A549 (cell line): ENCODE measurements at regions not wholly inside any gene's neighbourhood (a gene's known extent, or its start where the extent isn't known, plus 50 kb on each side); places are given as distances from the start of the nearest gene placed in this dataset.

ENCODE experiments used
- ATAC-seq, 2 experiments: fragments of 200-7000 bp in 1 of 2; fragments of >200 bp in 1 of 2; cut with Nextera tagmentation in 1 of 2; cut with Tn5 transposase in 1 of 2; 3 replicates each; pipeline versions ENCODE4 v1.8.0 to v1.9.1; 2018 to 2020; ENCODE audit warnings: mild to moderate bottlenecking in 1 of 2, moderate library complexity in 1 of 2
- CTCF ChIA-PET: fragments of 300-600 bp; sonication (Branson Sonifier 250); formaldehyde crosslinking; extraction: SDS; loops from one replicate; lab custom pipeline; 2021; ENCODE audit warnings: antibody characterized with exemption, inconsistent platforms; lab: Yijun Ruan, JAX
- POLR2A ChIA-PET: fragments of 350-600 bp; formaldehyde crosslinking; extraction: SDS; loops from one replicate; lab custom pipeline; 2021; ENCODE audit warnings: antibody characterized with exemption, inconsistent platforms; lab: Yijun Ruan, JAX
- DNase-seq, 2 experiments: peaks; one replicate each; pipeline versions ENCODE4 v3.0.0 to v3.0.0-alpha.2; 2011 to 2016; ENCODE audit warnings: low read depth in 1 of 2, low spot score in 1 of 2
- FAIRE-seq: peaks from 2 replicates; lab custom pipeline; 2011; peaks lifted over from hg19 to GRCh38; lab: Jason Lieb, UNC
- H3K27ac ChIP-seq, 2 experiments: fragments of >200 bp; sonication (Bioruptor Twin); formaldehyde crosslinking; 3 replicates each; pipeline ENCODE4 v1.5.1; 2016 to 2017
- H3K4me1 ChIP-seq: fragments of >200 bp; sonication (Bioruptor Twin); formaldehyde crosslinking; 3 replicates; pipeline ENCODE4 v1.6.1; 2016
- H3K4me2 ChIP-seq: fragments of >200 bp; sonication (Bioruptor Twin); formaldehyde crosslinking; 3 replicates; pipeline ENCODE4 v1.6.1; 2016
- H3K4me3 ChIP-seq: fragments of >200 bp; sonication (Bioruptor Twin); formaldehyde crosslinking; 3 replicates; pipeline ENCODE4 v1.5.1; 2016
- H3K9me3 ChIP-seq: fragments of >200 bp; sonication (Bioruptor Twin); formaldehyde crosslinking; 3 replicates; pipeline ENCODE4 v1.6.1; 2016
- BHLHE40 ChIP-seq: IDR thresholded peaks from 2 replicates; pipeline ENCODE4 v1.6.1; 2012; ENCODE audit warnings: low read depth, low read length, inconsistent platforms
- CBX8 ChIP-seq: fragments of 200-600 bp; sonication (generic); IDR thresholded peaks from 2 replicates; pipeline ENCODE4 v1.6.1; 2016
- CEBPB ChIP-seq, 2 experiments: fragments of >200 bp in 1 of 2; sonication (Bioruptor Twin) in 1 of 2; formaldehyde crosslinking in 1 of 2; IDR thresholded peaks; 2 replicates each; pipeline ENCODE4 v1.6.1; 2012 to 2016
- CHD4 ChIP-seq: fragments of 200-600 bp; sonication (generic); IDR thresholded peaks from 2 replicates; pipeline ENCODE4 v1.6.1; 2016; ENCODE audit warnings: antibody characterized with exemption, mild to moderate bottlenecking, borderline replicate concordance
- EHF ChIP-seq: fragments of 250-450 bp; sonication (Bioruptor Pico); IDR thresholded peaks from 2 replicates; pipeline ENCODE4 v1.5.0; 2020; ENCODE audit warnings: mild to moderate bottlenecking
- EHMT2 ChIP-seq: fragments of 200-600 bp; sonication (generic); IDR thresholded peaks from 2 replicates; pipeline ENCODE4 v1.6.1; 2016; ENCODE audit warnings: antibody characterized with exemption, low read depth, mild to moderate bottlenecking, moderate library complexity
- EP300 ChIP-seq, 2 experiments: fragments of >200 bp; sonication (Bioruptor Twin); formaldehyde crosslinking; IDR thresholded peaks; 2 replicates in 1 of 2; 3 replicates in 1 of 2; pipeline ENCODE4 v1.6.1; 2016 to 2017
- ESRRA ChIP-seq: fragments of 150-350 bp; IDR thresholded peaks from 2 replicates; pipeline ENCODE4 v1.6.1; 2014; ENCODE audit warnings: mild to moderate bottlenecking, low read length, borderline replicate concordance
- FOSB ChIP-seq: fragments of 250-450 bp; sonication (Bioruptor Pico); IDR thresholded peaks from 2 replicates; pipeline ENCODE4 v1.5.0; 2020; ENCODE audit warnings: mild to moderate bottlenecking, moderate library complexity
- FOSL2 ChIP-seq, 2 experiments: fragments of 450-650 bp in 1 of 2; fragments of >200 bp in 1 of 2; sonication (Bioruptor Twin) in 1 of 2; formaldehyde crosslinking; IDR thresholded peaks; 2 replicates each; pipeline versions ENCODE4 v1.5.0 to v1.6.1; 2016 to 2020; ENCODE audit warnings: mild to moderate bottlenecking in 1 of 2, moderate library complexity in 1 of 2
- FOXS1 ChIP-seq: fragments of 250-450 bp; sonication (Bioruptor Pico); IDR thresholded peaks from 2 replicates; pipeline ENCODE4 v1.5.0; 2020; ENCODE audit warnings: mild to moderate bottlenecking, moderate library complexity
- GATA3 ChIP-seq: IDR thresholded peaks from 2 replicates; pipeline ENCODE4 v1.6.1; 2012; ENCODE audit warnings: borderline replicate concordance
- HES2 ChIP-seq: fragments of >200 bp; sonication (Bioruptor Twin); formaldehyde crosslinking; IDR thresholded peaks from 2 replicates; pipeline ENCODE4 v1.6.1; 2016
- HOXB5 ChIP-seq: fragments of 250-450 bp; sonication (Bioruptor Pico); IDR thresholded peaks from 2 replicates; pipeline ENCODE4 v1.5.0; 2020; ENCODE audit warnings: mild to moderate bottlenecking, moderate library complexity
- JUN ChIP-seq, 2 experiments: fragments of >200 bp; sonication (Bioruptor Twin); formaldehyde crosslinking; IDR thresholded peaks; 2 replicates in 1 of 2; 3 replicates in 1 of 2; pipeline ENCODE4 v1.6.1; 2016 to 2017
- MAZ ChIP-seq: fragments of 150-350 bp; IDR thresholded peaks from 2 replicates; pipeline ENCODE4 v1.6.1; 2014; ENCODE audit warnings: antibody characterized with exemption, low read depth, low read length, borderline replicate concordance
- MYC ChIP-seq: IDR thresholded peaks from 2 replicates; pipeline ENCODE4 v1.6.1; 2012; ENCODE audit warnings: mild to moderate bottlenecking, inconsistent platforms, low read length, improper control_type of control experiment, borderline replicate concordance
- NFE2L2 ChIP-seq: fragments of 150-350 bp; conservative IDR thresholded peaks from 2 replicates; pipeline ENCODE4 v1.6.1; 2014; ENCODE audit warnings: low read length
- PHF8 ChIP-seq: fragments of 200-600 bp; sonication (generic); IDR thresholded peaks from 2 replicates; pipeline ENCODE4 v1.6.1; 2016; ENCODE audit warnings: low read depth, mild to moderate bottlenecking, antibody characterized with exemption, moderate library complexity, borderline replicate concordance
- POLR2AphosphoS2 ChIP-seq: conservative IDR thresholded peaks from 2 replicates; pipeline ENCODE4 v1.6.1; 2012; ENCODE audit warnings: low read length, improper control_type of control experiment, inconsistent platforms
- RNF2 ChIP-seq: fragments of 200-600 bp; sonication (generic); IDR thresholded peaks from 2 replicates; pipeline ENCODE4 v1.6.1; 2016; ENCODE audit warnings: low read depth, mild to moderate bottlenecking, antibody characterized with exemption, moderate library complexity, borderline replicate concordance
- TP53 ChIP-seq: fragments of 250-450 bp; sonication (Bioruptor Pico); IDR thresholded peaks from 2 replicates; pipeline ENCODE4 v1.5.0; 2021; ENCODE audit warnings: mild to moderate bottlenecking, moderate library complexity
- USF2 ChIP-seq: fragments of 450-650 bp; IDR thresholded peaks from 2 replicates; pipeline ENCODE4 v1.6.1; 2014; ENCODE audit warnings: antibody characterized with exemption
- ZSCAN20 ChIP-seq: fragments of 250-450 bp; sonication (Bioruptor Pico); IDR thresholded peaks from 2 replicates; pipeline ENCODE4 v1.8.0; 2022; ENCODE audit warnings: mild to moderate bottlenecking, moderate library complexity
- WGBS: methylation state at CpG from one replicate; pipeline ENCODE4 v1.1.6; 2017; ENCODE audit errors: missing lambda C conversion rate; 5-methylcytosine and 5-hydroxymethylcytosine counted together
- TF ChIP-seq, protein P1 (sequence below): IDR thresholded peaks from 2 replicates; pipeline ENCODE4 v1.6.1; 2012
- TF ChIP-seq, protein P2 (sequence below): IDR thresholded peaks from 2 replicates; pipeline ENCODE4 v1.6.1; 2012; ENCODE audit warnings: low read depth, borderline replicate concordance
- TF ChIP-seq, protein P3 (sequence below): fragments of >200 bp; sonication (Bioruptor Twin); formaldehyde crosslinking; IDR thresholded peaks from 3 replicates; pipeline ENCODE4 v1.5.1; 2016

GRCh38 chr18:38481576-38481975 lies 916.0 kb upstream of the CELF4 start (continued):
- TF ChIP-seq HES2 (no peak), RNF2 (no peak)
- TF ChIP-seq, all 56 proteins: peak for 0

DNA sequence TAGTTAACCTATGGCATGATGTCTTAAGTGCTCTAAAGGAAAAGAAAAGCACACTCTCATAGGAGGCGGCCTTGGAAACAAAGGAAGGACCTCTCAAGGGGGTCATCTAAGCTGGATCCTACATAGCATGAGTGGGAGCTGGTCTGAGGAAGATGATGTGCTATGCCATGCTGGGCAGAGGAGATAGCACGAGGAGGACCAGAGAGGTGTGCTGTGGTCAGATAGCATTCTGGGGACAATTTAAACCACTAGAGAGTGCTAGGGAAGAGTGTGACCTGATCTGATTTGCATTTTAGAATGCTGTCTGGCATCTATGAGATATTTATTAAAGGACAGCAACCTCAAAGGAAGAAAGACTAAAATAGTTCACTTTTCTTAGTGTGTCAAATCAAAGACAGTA lies 910.1 kb upstream of the CELF4 start:
- no peak overlapping the region for H3K4me2 ChIP-seq
- no peak for TF ChIP-seq FOXS1 (CRISPR knock-in tag)
- TF ChIP-seq, protein P1, sequence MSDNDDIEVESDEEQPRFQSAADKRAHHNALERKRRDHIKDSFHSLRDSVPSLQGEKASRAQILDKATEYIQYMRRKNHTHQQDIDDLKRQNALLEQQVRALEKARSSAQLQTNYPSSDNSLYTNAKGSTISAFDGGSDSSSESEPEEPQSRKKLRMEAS, result no peak
- TF ChIP-seq ESRRA, result no peak
- no peak for TF ChIP-seq EHF (CRISPR knock-in tag)
- no peak for TF ChIP-seq HES2
- no peak for TF ChIP-seq CBX8
- ATAC-seq, result no peak
- H3K27ac ChIP-seq, result no peak overlapping the region
- WGBS, result 5% methylated on average over 2 of the region's 2 CpGs
- DNase-seq, result no peak
- H3K9me3 ChIP-seq, result no peaks in the 10 kb centered on the region
- POLR2A ChIA-PET, result no interaction called here
- no peak for FAIRE-seq
- no peaks in the 10 kb centered on the region for H3K4me1 ChIP-seq
- H3K4me3 ChIP-seq, result no peak overlapping the region
- CTCF ChIA-PET, result no interaction called here

DNA sequence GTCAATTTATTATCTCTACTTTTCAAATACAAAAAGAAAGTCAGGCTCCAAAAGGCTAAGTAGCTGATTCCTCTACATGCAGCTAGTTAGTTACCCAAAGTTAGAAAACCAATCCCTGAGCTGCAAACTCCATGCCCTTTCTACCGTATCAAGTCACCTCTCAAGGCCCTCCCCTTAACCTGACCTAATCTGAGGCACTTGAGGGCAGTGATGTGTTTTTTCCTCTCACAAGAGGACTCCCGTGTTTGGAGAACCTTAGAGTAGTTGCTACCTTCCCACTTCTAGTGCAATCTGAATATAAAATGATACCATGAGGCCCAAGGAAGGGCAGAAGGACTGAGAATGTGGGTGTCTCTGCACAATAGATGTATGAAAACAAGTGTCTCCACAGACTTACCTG lies 907.9 kb upstream of the CELF4 start:
- H3K9me3 ChIP-seq, result no peaks in the 10 kb centered on the region
- H3K4me2 ChIP-seq, result no peak overlapping the region
- H3K4me3 ChIP-seq, result no peak overlapping the region
- DNase-seq (no peak), ATAC-seq (no peak), FAIRE-seq (no peak)
- H3K27ac ChIP-seq, result no peak overlapping the region
- POLR2A ChIA-PET, result no interaction called here
- CTCF ChIA-PET, result no interaction called here
- H3K4me1 ChIP-seq, result no peaks in the 10 kb centered on the region
- 8% methylated on average over 2 of the region's 2 CpGs for WGBS
- TF ChIP-seq HOXB5 (CRISPR knock-in tag) (no peak), TP53 (CRISPR knock-in tag) (no peak), EHMT2 (no peak), EP300 (IDR thresholded peaks at IDR 0.05) (no peak)
- TF ChIP-seq, protein P1, result no peak
- TF ChIP-seq, protein P2, sequence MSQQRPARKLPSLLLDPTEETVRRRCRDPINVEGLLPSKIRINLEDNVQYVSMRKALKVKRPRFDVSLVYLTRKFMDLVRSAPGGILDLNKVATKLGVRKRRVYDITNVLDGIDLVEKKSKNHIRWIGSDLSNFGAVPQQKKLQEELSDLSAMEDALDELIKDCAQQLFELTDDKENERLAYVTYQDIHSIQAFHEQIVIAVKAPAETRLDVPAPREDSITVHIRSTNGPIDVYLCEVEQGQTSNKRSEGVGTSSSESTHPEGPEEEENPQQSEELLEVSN, result no peak

DNA sequence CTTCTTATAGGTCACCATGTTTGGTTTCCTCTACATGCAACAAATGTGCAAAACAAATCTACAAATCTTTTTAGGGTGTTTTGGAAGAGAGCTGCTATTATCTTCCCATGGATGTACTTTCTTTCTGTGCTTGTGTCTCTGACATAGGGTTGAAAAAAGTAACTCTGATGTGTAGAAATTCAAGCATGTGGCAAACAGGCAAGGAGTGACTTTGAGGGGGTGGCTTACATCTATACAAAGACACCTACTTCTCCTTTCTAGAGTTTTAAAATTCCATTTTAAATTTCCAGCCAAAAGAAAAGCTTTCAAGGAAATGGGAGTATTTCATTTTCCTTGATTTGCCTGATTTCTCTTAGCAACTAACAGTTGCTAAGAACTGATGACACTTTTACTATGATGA lies 904.8 kb upstream of the CELF4 start:
- ATAC-seq, result no peak
- FAIRE-seq, result no peak
- CTCF ChIA-PET, result no interaction called here

More for the DNA sequence above, 904.8 kb upstream of the CELF4 start:
- no peaks in the 10 kb centered on the region for H3K4me1 ChIP-seq
- TF ChIP-seq MYC (no peak), USF2 (no peak), CHD4 (no peak), ZSCAN20 (CRISPR knock-in tag) (no peak), EHF (CRISPR knock-in tag) (no peak), CEBPB (IDR thresholded peaks at IDR 0.05) (no peak), TP53 (CRISPR knock-in tag) (no peak), PHF8 (no peak), RNF2 (no peak), FOSB (no peak), BHLHE40 (no peak), JUN (IDR thresholded peaks at IDR 0.05) (no peak), NFE2L2 (no peak), MAZ (no peak), FOSL2 (IDR thresholded peaks at IDR 0.05) (no peak), FOSL2 (CRISPR knock-in tag; IDR thresholded peaks at IDR 0.05) (no peak), POLR2AphosphoS2 (no peak), GATA3 (no peak)
- TF ChIP-seq, protein P3, sequence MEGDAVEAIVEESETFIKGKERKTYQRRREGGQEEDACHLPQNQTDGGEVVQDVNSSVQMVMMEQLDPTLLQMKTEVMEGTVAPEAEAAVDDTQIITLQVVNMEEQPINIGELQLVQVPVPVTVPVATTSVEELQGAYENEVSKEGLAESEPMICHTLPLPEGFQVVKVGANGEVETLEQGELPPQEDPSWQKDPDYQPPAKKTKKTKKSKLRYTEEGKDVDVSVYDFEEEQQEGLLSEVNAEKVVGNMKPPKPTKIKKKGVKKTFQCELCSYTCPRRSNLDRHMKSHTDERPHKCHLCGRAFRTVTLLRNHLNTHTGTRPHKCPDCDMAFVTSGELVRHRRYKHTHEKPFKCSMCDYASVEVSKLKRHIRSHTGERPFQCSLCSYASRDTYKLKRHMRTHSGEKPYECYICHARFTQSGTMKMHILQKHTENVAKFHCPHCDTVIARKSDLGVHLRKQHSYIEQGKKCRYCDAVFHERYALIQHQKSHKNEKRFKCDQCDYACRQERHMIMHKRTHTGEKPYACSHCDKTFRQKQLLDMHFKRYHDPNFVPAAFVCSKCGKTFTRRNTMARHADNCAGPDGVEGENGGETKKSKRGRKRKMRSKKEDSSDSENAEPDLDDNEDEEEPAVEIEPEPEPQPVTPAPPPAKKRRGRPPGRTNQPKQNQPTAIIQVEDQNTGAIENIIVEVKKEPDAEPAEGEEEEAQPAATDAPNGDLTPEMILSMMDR, result no peak
- TF ChIP-seq, protein P2, result no peak
- POLR2A ChIA-PET, result no interaction called here
- no peak overlapping the region for H3K4me2 ChIP-seq
- H3K27ac ChIP-seq, result no peak overlapping the region
- DNase-seq, result no peak
- H3K4me3 ChIP-seq, result no peak overlapping the region
- no peaks in the 10 kb centered on the region for H3K9me3 ChIP-seq
